Gastroesophageal sphincter (tissue), 3 donors: ENCODE measurements at regions not wholly inside any gene's neighbourhood (a gene's known extent, or its start where the extent isn't known, plus 50 kb on each side); places are given as distances from the start of the nearest gene placed in this dataset.

ENCODE experiments used
- EP300 ChIP-seq: sonication (generic); formaldehyde crosslinking; IDR thresholded peaks from one replicate; pipeline ENCODE4 v1.6.1; 2017; ENCODE audit warnings: antibody characterized with exemption, mild to moderate bottlenecking
- TF ChIP-seq, protein P1 (sequence below), 4 experiments: fragments of 200-600 bp in 2 of 4; fragments of 450-650 bp in 2 of 4; sonication (generic) in 1 of 4; IDR thresholded peaks; one replicate each; pipeline ENCODE4 v1.5.1; 2017 to 2019; ENCODE audit warnings: antibody characterized with exemption in 4 of 4, mild to moderate bottlenecking in 2 of 4, moderate library complexity in 2 of 4

DNA sequence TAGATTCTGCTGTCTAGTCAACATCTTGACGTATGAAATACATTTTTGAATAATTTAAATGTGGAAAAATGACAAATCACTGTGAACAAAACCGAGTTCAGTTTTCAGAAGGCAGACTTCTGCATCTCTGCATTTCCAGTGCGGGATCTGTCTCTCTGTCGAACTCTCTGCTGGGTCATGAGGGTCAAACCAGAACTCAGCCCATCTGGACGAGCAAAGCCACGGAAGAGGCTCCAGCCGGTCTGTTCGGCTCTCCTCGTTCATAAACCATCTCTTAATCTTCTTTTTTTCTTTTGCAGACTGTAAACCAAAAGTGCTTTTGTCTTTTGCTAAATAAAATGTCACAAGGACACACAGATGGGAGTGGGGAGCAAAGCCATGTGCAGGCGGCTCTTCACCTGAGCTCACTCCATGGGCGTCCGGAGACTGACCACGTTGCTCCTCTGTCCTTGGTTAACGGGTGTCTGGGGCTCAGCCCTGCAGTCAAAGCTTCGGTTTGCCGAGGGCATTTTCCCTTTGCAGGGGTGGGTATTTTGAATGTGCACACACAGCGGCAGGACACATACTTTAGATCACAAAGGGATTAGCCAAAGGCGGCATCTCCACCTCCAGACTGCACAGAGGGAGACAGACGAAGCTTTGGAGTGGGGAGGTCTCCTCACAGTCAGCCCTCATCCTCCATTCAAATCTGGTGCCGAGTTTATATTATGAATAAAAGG is 737.9 kb upstream of the SALL3 start:
- TF ChIP-seq, protein P1, sequence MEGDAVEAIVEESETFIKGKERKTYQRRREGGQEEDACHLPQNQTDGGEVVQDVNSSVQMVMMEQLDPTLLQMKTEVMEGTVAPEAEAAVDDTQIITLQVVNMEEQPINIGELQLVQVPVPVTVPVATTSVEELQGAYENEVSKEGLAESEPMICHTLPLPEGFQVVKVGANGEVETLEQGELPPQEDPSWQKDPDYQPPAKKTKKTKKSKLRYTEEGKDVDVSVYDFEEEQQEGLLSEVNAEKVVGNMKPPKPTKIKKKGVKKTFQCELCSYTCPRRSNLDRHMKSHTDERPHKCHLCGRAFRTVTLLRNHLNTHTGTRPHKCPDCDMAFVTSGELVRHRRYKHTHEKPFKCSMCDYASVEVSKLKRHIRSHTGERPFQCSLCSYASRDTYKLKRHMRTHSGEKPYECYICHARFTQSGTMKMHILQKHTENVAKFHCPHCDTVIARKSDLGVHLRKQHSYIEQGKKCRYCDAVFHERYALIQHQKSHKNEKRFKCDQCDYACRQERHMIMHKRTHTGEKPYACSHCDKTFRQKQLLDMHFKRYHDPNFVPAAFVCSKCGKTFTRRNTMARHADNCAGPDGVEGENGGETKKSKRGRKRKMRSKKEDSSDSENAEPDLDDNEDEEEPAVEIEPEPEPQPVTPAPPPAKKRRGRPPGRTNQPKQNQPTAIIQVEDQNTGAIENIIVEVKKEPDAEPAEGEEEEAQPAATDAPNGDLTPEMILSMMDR (IDR thresholded peaks at IDR 0.05): no peak
- TF ChIP-seq EP300: no peak
